ENCODE measurements at regions not wholly inside any gene's neighbourhood (a gene's known extent, or its start where the extent isn't known, plus 50 kb on each side); places are given as distances from the start of the nearest gene placed in this dataset.

DNA sequence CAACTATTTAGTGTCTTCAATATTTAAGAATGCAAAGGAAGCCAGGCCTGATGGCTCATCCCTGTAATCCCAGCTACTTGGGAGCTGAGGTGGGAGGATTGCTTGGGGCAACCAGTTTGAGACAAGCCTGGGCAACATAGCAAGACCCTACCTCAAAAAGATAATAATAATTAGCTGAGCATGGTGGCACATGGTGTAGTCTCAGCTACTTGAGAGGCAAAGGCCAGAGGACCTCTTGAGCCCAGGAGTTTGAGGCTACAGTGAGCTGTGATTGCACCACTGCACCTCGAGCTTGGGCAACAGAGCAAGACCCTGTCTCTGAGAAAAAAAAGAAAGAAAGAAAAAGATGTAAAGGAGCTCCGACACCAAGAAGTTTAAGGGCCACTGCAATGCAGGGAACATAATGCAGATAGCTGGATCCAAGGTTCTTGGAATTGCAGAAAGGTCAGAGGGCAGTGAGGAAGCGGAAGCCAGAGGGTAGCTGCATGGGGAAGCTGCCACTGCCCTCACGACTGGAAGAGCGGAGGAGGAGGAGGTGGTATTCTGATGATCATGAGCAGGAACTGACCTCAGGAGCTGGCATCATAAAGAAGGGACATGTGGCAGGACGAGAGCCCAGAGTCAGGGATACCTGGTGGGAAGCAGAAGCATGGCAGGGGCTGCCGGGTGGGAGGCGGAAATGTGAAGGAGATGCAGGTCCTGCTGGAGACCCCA lies 60.2 kb upstream of the PODXL start:
- DNase-seq (ENCODE audit: low read depth in 2 of 2) = no peak

GRCh38 chr7:131613909-131614308 lies 57.5 kb upstream of the PODXL start:
- DNase-seq (ENCODE audit: low read depth in 2 of 2) = no peak

DNA sequence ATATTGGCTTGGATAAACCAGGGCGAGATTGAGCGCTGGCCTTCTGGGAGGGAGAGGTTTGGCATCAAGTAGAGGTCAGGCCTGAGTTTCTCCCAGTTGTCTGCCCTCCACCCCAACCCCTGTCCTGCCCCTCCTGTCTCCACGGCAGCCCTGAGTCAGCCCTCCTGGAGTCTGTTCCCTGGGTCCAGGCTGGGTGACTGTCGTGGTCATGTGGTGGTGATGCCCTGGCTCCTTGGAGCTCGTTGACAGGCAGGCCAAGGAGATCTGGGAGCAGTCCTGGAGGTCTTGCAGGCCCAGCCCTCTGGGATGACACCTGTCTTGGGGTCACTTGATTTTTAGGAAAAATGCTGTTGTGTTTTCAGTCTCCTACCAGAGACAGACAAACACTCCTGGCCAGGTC lies 53.6 kb upstream of the PODXL start:
- no peak for DNase-seq (ENCODE audit: low read depth in 2 of 2)

DNA sequence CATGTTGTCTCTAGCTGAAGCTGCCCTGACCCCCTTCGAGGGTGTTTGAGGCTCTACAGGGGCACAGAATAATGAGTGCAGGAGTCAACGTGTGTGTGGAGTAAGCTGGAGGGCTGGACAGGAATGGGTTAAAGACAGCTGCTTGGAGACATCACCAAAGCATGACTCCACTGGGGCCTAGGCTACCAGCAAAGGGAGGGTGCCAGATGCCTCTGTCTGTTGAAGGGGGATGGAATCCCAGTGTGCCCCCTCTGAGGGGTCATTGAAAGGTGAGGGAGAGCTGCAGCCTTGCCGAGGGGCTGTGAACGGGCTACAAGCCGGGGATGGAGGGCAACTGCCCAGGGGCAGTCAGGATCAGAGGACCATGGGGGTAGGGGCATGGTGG lies 51.7 kb upstream of the PODXL start:
- DNase-seq (ENCODE audit: low read depth in 2 of 2) = no peak

GRCh38 chr7:131607291-131608115 lies 51.1 kb upstream of the PODXL start:
- no peak for DNase-seq (ENCODE audit: low read depth in 2 of 2)

- no peak for DNase-seq (ENCODE audit: low read depth in 2 of 2)
Observed at GRCh38 chr7:131606346-131607290, 50.2 kb upstream of the PODXL start.
